ENCODE measurements at regions not wholly inside any gene's neighbourhood (a gene's known extent, or its start where the extent isn't known, plus 50 kb on each side); places are given as distances from the start of the nearest gene placed in this dataset.

DNA sequence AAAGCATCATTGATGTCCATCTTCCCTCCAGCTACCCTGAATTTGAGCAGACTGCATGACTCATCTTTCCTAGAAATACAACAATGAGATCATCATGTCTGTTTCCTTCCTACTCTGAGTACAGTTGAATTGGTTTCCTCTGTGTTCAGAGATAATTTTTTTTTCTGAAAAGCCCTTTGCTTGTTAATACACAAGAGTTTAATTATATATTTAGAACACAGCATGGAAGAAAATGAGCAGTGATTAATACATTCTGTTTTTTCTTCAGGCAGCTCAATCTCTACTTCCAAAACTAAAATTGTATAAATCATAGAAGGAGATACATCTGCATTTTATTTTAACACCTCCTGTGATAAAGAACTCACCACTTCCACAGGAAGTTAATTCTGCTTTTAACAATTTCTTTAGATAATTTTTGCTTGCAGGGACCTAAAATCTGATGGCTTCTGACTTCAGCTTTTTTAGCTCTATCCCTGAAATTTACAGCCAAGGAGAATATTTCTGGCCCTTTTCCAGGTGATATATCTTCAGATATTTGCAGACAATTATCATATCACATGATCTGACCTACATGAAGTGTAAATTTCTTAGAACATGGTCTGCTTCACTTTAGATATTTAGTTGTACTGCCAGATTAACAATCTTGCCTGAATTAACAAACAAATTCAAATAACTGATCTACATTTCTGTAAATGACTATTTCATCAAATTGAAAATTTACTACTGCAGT is 249.0 kb downstream of the TRIB2 start:
- no peak for TF ChIP-seq POLR2A (IDR thresholded peaks at IDR 0.05)
- TF ChIP-seq, protein P1, sequence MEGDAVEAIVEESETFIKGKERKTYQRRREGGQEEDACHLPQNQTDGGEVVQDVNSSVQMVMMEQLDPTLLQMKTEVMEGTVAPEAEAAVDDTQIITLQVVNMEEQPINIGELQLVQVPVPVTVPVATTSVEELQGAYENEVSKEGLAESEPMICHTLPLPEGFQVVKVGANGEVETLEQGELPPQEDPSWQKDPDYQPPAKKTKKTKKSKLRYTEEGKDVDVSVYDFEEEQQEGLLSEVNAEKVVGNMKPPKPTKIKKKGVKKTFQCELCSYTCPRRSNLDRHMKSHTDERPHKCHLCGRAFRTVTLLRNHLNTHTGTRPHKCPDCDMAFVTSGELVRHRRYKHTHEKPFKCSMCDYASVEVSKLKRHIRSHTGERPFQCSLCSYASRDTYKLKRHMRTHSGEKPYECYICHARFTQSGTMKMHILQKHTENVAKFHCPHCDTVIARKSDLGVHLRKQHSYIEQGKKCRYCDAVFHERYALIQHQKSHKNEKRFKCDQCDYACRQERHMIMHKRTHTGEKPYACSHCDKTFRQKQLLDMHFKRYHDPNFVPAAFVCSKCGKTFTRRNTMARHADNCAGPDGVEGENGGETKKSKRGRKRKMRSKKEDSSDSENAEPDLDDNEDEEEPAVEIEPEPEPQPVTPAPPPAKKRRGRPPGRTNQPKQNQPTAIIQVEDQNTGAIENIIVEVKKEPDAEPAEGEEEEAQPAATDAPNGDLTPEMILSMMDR (IDR thresholded peaks at IDR 0.05), result no peak
- DNase-seq, result no peak

DNA sequence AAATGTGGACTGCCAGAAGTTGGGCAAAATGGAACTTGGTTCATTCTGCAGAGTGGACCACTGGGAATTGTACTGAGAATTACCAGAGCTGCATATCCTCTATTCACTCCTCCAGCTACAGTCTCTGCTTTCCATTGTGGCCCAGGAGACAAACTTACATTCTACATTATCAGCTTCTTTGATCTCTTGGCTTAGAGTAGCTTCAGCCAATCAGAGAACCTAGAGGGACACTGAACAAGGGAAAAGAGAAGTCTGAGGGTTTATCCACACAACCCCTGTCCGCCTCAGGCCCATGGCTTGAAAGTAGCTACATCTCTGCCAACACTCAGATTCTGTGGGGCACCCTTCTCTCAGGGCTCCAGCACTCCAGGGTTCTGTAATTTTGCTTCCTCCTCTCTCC is 251.1 kb downstream of the TRIB2 start:
- no peak for TF ChIP-seq POLR2A (IDR thresholded peaks at IDR 0.05)
- TF ChIP-seq, protein P1 (IDR thresholded peaks at IDR 0.05), result no peak
- DNase-seq, result no peak
- no peaks in the 10 kb centered on the region for H3K4me1 ChIP-seq
- H3K27me3 ChIP-seq, result no peaks in the 10 kb centered on the region
- no peaks in the 10 kb centered on the region for H3K36me3 ChIP-seq
- H3K27ac ChIP-seq, result no peak overlapping the region
- no peak overlapping the region for H3K4me3 ChIP-seq
- H3K9me3 ChIP-seq, result no peaks in the 10 kb centered on the region

More for the DNA sequence above, 249.0 kb downstream of the TRIB2 start:
- Histone ChIP-seq H3K4me1 (no peaks in the 10 kb centered on the region), H3K9me3 (no peaks in the 10 kb centered on the region), H3K4me3 (no peak overlapping the region), H3K27me3 (no peaks in the 10 kb centered on the region), H3K36me3 (no peaks in the 10 kb centered on the region), H3K27ac (no peak overlapping the region)

DNA sequence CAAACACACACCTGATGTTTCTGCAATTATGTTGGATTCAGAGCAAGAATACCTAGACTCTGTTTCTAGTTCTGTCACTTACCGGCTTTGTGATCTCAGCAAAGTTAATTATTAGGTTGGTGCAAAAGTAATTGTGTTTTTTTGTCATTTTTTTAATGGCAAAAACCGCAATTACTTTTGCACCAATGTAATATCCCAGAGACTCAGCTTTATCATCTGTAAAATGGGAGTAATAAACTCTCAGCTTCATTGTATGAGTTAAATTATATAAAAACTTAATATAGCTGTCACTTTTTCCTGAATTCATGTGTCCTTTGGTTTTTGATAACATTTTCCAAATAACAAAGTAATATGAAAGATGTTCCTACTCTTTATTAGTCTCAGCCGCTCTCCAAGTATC is 251.7 kb downstream of the TRIB2 start:
- no peaks in the 10 kb centered on the region for H3K36me3 ChIP-seq

DNA sequence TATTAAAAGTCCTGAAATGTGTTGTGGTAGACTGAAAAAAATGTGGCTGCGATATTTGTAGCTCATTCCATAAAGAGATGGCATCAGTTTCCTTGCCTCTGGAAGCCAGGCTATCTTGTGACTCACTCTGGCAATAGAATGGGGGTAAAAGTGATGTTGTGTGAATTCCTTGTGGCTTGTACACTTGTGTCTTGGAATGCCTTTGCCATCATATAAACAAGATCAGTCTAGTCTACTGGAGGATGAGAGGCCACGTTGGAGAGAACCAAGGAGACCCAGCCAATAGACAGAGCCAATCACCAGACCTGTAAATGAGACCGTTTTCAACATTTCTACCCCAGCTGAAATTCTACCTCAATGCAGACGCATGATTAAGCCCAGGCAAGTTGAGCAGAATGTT is 254.1 kb downstream of the TRIB2 start:
- Histone ChIP-seq H3K27ac (no peak overlapping the region), H3K27me3 (no peaks in the 10 kb centered on the region), H3K9me3 (peaks cover 0 to 8% (median 0%) of the 10 kb centered on the region in 4 donors), H3K4me1 (no peaks in the 10 kb centered on the region), H3K36me3 (no peaks in the 10 kb centered on the region), H3K4me3 (no peak overlapping the region)
- no peak for DNase-seq
- TF ChIP-seq, protein P1 (IDR thresholded peaks at IDR 0.05), result no peak
- TF ChIP-seq POLR2A (IDR thresholded peaks at IDR 0.05), result no peak

More for the DNA sequence above, 251.7 kb downstream of the TRIB2 start:
- peaks cover 0 to 4% (median 0%) of the 10 kb centered on the region in 4 donors for H3K9me3 ChIP-seq
- H3K4me1 ChIP-seq, result no peaks in the 10 kb centered on the region
- no peak for DNase-seq
- no peaks in the 10 kb centered on the region for H3K27me3 ChIP-seq
- TF ChIP-seq POLR2A (IDR thresholded peaks at IDR 0.05), result no peak
- TF ChIP-seq, protein P1 (IDR thresholded peaks at IDR 0.05), result no peak
- H3K4me3 ChIP-seq, result no peak overlapping the region
- no peak overlapping the region for H3K27ac ChIP-seq

DNA sequence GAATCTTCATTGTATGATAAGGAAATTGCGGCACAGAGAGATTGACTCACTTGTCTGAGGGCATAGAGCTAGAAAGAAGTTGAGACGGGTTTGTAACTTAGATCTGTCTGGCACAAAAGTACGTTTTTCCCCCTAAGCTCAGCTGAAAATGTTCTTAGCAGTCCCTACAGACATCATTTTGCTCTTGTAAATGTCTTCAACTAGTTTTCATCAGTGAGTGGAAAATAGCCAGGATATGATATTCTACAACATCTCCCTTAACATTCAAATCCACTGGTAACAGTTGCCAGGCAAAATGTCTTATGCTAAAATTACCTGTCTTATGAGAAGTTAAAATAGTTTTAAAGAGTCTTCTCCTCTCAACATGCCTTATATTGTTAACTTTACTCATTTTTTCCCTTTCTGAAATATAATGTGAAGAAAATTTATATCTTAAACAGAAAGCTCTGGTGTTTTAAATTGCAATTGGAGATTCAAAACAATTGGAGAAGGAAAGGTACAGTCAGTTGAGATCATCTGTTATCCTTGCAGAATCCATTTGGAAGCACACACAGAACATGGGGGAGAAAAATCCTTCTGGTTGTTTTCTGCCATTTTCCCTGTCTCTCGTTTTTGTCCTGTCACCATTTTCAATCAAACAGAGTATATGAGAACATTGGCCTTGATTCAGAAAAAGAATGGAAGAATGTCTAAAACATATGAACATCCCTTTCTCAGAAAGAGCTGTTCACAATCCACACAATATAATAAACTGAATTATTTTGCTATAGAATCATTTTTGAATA is 255.0 kb downstream of the TRIB2 start:
- Histone ChIP-seq H3K4me1 (no peaks in the 10 kb centered on the region), H3K4me3 (no peak overlapping the region), H3K9me3 (peaks cover 0 to 8% (median 0%) of the 10 kb centered on the region in 4 donors), H3K27ac (no peak overlapping the region), H3K27me3 (no peaks in the 10 kb centered on the region), H3K36me3 (no peaks in the 10 kb centered on the region)
- DNase-seq, result no peak
- TF ChIP-seq, protein P1 (IDR thresholded peaks at IDR 0.05), result no peak
- TF ChIP-seq POLR2A (IDR thresholded peaks at IDR 0.05), result no peak

Measured in Peyer's patch (tissue), 4 donors.